ENCODE measurements at regions not wholly inside any gene's neighbourhood (a gene's known extent, or its start where the extent isn't known, plus 50 kb on each side); places are given as distances from the start of the nearest gene placed in this dataset.
"Not testable (repeated sequence)": the region's sequence is repeated elsewhere in the genome, so short reads cannot be mapped to it uniquely, and the experiment has no call there.

DNA sequence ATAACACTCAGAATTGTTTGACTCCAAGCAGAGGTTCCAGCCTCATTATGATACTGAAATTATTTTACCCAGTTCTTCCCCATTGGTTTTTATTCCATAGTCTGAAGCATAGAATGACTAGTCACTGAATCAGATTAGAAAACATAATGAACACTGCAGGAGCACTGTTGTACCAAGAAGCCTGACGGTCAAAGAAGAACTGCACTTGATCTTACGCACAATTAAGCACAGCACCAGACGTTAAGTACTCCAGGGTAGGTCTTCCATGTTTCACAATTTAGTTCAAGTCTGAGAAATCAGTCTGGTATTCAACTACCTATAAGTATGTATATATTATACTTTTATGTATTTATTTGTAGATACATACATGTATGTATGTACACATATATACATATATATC, 973.5 kb upstream of the SPRY2 start:
- DNase-seq = no peak

DNA sequence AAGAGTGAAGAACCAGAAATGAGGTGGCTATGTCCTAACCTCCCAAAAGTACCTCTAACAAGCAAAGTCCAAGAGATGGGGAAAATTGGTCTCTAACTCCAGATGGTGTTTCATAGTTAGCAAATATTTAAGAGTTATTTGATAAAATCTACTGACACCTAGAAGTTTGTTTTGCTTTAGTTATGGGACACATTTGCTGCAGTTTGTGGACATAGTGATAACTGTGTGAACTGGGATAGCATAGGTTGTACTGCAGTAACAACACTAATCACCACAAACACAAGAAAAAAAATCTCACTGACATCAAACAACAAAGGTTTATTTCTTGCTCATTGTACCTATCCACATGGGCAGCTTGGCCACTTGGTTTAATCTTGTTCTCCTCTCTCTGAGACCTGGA, 965.0 kb upstream of the SPRY2 start:
- no peak for DNase-seq

- no peak for DNase-seq
Observed at GRCh38 chr13:81304121-81304659, 963.3 kb upstream of the SPRY2 start.

GRCh38 chr13:81302677-81303076, 961.8 kb upstream of the SPRY2 start:
- DNase-seq = no peak

- DNase-seq = no peak
Observed at GRCh38 chr13:81302125-81302524, 961.2 kb upstream of the SPRY2 start.

GRCh38 chr13:81295177-81295576, 954.3 kb upstream of the SPRY2 start:
- no peak for DNase-seq

- no peak for DNase-seq
Observed at GRCh38 chr13:81293594-81294164, 952.8 kb upstream of the SPRY2 start.

DNA sequence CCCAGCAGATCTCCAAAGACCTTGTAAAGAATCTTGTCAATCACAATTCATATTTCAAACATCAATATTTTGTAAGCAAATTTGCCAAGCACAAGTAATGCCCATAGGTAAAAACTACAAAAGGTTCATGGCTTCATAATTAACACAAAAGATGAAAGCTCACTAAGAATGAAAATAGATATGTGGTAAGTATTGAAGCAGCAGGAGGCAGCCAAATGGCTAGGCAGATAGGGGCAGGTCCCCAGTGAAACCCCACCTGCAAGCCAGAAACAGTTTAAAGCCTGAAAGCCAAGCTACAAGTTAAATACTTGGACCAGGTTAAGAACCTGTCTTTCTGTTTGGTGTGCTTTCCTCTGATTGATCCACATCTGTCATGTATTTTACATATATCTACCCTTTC, 942.6 kb upstream of the SPRY2 start:
- no peak for DNase-seq

DNA sequence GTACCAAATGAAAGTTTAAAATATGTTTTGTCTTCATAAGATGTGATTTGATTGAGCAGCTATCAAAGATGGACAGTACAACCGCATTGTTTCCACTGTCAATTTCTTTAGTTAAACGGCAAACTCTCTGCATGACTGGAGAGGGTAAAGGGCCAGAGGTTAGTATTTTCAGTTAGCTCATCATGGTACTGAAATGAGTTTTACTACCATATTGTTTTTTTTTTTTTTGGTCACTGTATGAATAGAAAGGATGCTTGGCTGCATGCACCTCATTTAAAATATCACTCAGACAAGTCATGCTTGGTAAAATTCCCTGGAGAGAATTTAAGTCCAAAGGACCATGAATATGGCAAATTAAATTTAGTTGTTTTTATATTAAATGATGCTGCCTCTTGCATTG, 942.1 kb upstream of the SPRY2 start:
- no peak for DNase-seq

DNA sequence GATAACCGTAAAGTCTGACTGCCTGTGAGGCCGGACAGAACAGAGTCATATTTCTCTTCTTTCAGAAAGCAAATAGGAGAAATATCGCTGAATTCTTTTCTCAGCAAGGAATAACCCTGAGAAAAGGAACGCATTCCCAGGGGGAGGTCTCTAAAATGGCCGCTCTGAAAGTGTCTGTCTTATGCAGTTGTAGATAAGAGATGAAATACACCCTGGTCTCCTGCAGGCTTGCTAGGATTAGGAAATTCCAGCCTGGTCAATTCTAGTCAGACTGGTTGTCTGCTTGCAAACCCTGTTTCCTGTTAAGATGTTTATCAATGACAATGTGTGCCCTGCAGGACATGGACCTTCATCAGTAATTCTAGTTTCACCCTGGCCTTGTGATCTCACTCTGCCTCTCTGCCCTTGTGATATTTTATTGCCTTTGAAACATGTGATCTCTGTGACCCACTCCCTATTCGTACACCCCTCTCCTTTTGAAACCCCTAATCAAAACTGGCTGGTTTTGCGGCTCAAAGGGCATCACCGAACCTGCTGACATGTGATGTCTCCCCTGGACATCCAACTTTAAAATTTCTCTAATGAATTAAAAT, 934.8 kb upstream of the SPRY2 start:
- no peak for DNase-seq

GRCh38 chr13:81247711-81248110, 906.8 kb upstream of the SPRY2 start:
- DNase-seq = no peak

DNA sequence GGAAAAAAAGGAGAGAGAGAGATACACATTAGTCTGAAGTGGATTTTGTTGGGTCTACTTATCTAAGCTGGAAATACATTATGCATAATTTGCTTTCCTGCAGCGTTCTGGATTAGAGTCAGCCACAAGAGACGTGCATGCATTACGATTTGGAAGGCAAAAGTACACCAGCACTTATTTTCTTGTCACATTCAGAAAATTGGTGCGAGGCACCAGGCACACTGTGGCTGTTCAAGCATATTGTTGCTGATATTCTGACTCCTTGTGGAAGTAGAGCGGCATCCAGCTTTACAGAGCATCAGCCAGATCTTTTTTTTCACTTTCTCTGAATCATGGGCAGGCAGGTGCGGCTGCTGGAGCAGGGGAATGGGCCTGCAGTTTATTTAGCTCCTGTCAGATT, 905.6 kb upstream of the SPRY2 start:
- DNase-seq = no peak

DNA sequence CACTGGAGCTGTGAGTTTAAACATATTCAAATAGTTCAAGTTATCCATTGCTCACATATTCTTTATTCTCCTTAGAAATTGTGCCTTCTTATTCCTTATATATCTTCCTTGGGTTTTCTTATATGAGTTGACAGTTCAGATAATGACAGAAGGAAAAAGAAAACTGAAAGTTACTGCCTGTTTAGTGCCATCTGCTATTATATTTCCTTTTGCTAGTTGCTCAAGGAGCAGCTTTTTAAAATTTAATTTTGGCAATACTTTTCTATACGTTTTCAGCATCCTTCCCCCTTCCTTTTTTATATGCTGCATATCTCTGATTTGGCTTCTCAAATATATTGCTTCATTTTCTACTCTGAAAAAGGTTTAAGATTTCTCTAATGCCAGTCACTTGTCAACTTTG, 903.1 kb upstream of the SPRY2 start:
- no peak for DNase-seq

DNA sequence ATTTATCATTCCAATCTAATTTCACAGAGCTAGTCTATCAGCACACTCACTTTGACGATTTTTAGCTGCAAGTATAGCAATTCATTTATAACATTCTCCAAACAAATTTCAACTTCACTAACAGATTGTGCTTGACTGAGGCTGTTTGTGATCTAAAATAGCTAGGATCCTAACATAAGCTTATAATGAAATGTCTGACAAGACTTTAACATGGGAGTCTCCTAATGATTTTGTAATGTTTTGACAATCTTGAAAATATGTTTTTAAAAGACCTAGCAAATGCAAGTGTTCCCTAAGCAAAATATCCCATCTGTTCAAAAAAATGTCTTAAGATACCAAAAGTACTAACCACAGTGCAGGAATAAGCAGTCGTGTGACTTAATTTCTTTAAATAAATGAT, 889.5 kb upstream of the SPRY2 start:
- DNase-seq = no peak

- not testable (repeated sequence) for DNase-seq
Observed at GRCh38 chr13:81226830-81227229, 885.9 kb upstream of the SPRY2 start.

DNA sequence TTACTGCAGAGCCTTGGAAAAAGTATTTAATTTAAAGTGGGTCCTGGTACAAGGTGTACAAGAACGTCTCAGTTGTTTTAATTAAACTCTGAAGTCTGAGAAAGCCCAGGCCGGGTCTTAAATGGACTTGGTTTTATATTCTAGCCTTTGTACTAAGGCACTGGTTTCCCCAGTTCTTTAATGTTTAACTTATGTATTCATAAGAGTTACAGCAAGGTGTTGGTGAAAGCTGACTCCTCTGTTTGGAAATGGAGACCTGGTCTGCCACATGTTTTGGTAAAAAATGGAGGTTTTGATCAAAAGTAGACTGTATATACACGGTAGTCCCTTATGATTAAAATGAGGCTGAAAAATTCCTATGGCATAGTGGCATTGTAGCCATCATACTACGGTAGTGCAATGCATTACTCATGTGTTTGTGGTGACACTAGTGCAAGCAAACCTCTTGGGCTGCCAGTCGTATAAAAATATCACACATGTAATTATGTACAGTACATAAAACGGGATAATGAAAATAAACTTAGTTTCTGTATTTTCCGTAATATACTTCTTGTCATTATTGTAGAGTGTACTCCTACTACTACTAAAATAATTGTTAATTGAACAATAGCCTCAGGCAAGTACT, 883.4 kb upstream of the SPRY2 start:
- DNase-seq = no peak

GRCh38 chr13:81223778-81224177, 882.9 kb upstream of the SPRY2 start:
- no peak for DNase-seq

- DNase-seq = no peak
Observed at GRCh38 chr13:81211713-81212112, 870.8 kb upstream of the SPRY2 start.

DNA sequence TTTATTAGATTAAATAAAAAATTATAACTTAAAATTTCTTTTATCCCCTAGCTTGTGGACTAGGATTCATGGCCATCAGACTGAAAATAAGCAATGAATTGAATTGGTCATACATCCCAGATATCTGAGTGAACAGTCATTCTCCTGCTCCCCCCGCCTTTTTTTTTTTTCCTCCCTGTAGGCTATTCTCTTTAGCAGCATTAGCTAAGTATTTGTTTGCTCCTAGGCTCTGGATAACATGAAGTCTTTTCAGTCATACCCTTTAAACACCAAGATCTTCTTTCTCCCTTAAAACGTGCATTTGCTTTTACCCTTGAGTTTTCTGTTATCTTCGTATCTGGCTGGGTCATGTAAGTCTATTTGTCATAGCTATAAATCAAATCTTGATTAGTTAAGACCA, 866.7 kb upstream of the SPRY2 start:
- DNase-seq = no peak

- no peak for DNase-seq
Observed at GRCh38 chr13:81207231-81207630, 866.3 kb upstream of the SPRY2 start.

DNA sequence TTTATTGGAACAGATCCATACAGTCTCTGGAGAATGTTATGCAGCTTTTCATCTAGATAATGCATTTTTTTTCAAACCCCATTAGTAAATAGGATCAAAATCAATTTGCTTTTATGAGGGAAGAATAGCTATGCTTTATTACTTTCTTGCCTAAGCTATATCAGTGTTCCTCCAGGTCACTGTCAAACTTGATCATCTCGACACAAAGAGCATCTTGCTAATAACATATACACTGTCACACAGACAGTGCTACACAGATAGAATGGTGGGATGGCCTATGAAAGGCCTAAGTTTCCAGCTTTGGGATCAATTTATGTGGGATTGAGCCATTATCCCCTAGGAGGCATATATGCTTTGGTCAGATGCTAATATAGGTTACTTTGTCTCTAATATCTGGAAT, 862.9 kb upstream of the SPRY2 start:
- DNase-seq = no peak

DNA sequence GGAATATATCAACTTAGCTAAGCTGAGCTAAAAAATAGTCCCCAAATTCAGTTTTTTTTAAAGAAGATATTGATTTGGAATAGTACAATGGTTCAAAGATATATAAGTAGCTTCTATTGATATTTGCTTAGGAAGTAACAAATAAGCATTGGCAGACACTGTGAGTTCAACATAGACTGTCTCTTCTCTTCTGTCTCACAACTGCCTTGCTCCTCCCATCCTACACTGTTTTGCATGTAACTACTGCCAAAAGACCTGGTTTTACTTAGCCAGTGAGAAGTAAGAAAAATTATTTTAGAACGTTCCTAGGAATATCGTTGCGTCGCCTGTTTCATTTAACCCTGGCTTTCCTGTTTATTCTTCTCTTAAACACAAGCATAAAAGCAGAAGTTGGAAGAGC, 859.0 kb upstream of the SPRY2 start:
- DNase-seq = no peak

- DNase-seq = no peak
Observed at GRCh38 chr13:81197966-81198365, 857.0 kb upstream of the SPRY2 start.

GRCh38 chr13:81197483-81197882, 856.6 kb upstream of the SPRY2 start:
- no peak for DNase-seq

- DNase-seq = no peak
Observed at GRCh38 chr13:81194362-81194761, 853.4 kb upstream of the SPRY2 start.

Measured in activated naive CD4-positive, alpha-beta T cell treated with anti-CD3 and anti-CD28 coated beads, Interleukin-2, amount 50 U/mL, for 16 hours (primary cell).